ENCODE measurements at regions not wholly inside any gene's neighbourhood (a gene's known extent, or its start where the extent isn't known, plus 50 kb on each side); places are given as distances from the start of the nearest gene placed in this dataset.

DNA sequence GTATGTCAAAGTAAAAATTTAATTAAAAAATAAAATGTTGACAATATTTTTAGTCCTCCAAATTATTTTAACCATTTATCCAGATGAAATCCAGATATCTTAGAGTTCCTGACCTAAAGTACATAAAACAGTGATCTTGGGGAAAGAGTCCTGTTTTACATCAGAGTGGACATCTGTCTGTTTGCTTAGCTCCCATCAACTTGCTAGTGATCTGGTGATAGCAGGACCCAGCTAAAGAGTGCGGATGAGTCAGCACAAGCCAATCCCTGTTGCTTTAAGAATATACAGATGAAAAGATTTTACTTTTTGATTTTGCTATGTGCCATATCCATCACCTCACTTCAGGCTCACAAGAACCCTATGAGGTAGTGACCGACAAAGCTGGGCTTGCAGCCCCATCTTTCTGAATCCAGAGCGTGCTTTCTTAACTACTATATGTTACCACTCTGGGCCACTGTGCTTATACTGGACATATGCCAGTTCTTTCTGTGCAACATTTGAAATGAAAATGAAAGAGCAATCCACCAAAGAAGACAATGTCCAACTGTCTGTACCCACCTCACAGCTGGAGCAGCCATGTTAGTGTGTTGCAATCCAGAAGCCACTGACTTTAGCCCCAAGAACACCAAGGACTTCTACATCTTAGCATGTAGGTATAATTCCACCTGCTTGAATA lies 167.6 kb upstream of the SESN3 start (continued):
- TF ChIP-seq CHD7 (IDR thresholded peaks at IDR 0.05; ENCODE audit: insufficient replicate concordance, low read length) = no peak
- no peak for TF ChIP-seq RNF2 (IDR thresholded peaks at IDR 0.05; ENCODE audit: borderline replicate concordance, low read depth, low read length, missing control alignments, poor library complexity, severe bottlenecking)
- no peak for TF ChIP-seq CBX5 (IDR thresholded peaks at IDR 0.05; ENCODE audit: low read depth, low read length)
- TF ChIP-seq EZH2 (IDR thresholded peaks at IDR 0.05; ENCODE audit: low read depth, low read length, severe bottlenecking) = no peak
